Middle frontal gyrus (tissue), 1 donor: ENCODE measurements at regions not wholly inside any gene's neighbourhood (a gene's known extent, or its start where the extent isn't known, plus 50 kb on each side); places are given as distances from the start of the nearest gene placed in this dataset.
"Not testable (repeated sequence)": the region's sequence is repeated elsewhere in the genome, so short reads cannot be mapped to it uniquely, and the experiment has no call there.

Experiments used
- DNase-seq: peaks from one replicate; pipeline ENCODE4 v3.0.0-alpha.2; 2015; ENCODE audit warnings: low spot score; ENCODE audit errors: extremely low spot score

DNA sequence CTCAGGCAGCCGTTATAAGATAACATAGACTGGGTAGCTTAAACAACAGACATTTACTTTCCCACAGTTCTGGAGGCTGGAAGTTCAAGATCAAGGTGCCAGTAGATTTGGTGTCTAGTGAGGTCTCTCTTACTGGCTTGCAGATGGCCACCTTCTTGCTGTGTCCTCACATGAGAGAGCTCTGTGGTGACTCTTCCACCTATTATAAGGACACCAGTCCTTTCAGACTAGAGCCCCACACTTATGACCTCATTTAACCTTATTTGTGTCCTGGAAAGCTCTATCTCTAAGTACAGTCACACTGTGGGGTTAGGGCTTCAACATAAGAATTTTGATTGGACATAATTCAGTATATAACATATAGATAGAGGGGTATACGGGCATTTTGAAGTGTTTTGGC is 245.0 kb downstream of the UTRN start:
- DNase-seq, result no peak

DNA sequence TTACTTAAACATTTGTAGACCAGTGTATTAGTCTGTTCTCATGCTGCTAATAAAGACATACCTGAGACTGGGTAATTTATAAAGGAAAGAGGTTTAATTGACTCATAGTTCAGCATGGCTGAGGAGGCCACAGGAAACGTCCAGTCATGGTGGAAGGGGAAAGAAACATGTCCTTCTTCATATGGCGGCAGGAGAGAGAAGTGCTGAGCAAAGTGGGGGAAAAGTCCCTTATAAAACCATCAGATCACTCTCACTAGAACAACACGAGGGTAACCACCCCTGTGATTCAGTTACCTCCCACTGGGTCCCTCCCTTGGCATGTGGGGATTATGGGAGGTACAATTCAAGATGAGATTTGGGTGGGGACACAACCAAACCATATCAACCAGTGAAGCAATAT is 247.1 kb downstream of the UTRN start:
- DNase-seq, result not testable (repeated sequence)

GRCh38 chr6:144534180-144534579 is 249.0 kb downstream of the UTRN start:
- no peak for DNase-seq

GRCh38 chr6:144535630-144536029 is 250.5 kb downstream of the UTRN start:
- no peak for DNase-seq

- no peak for DNase-seq
These were observed 250.9 kb downstream of the UTRN start for GRCh38 chr6:144536079-144536478.

- no peak for DNase-seq
These were observed 258.1 kb downstream of the UTRN start for GRCh38 chr6:144543006-144543871.

GRCh38 chr6:144544266-144544830 is 259.2 kb downstream of the UTRN start:
- no peak for DNase-seq

DNA sequence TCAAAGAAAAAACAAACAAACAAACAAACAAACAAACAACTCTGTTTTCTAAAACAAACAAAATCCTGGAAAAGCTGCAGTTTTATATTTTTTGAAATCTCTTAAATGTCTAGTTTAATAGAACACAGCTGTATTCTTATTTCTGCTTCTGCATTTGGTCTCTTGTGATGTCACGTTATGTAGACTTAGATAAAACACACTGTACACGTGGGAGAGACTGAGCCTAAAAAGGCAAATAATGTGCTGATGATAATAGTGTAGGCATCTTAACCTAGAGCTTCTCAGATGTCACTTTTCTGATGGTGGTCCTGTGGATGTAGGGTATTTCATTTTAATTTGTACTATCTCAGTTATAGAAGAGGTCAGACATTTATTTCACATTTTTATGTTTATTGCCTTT is 261.7 kb downstream of the UTRN start:
- no peak for DNase-seq

DNA sequence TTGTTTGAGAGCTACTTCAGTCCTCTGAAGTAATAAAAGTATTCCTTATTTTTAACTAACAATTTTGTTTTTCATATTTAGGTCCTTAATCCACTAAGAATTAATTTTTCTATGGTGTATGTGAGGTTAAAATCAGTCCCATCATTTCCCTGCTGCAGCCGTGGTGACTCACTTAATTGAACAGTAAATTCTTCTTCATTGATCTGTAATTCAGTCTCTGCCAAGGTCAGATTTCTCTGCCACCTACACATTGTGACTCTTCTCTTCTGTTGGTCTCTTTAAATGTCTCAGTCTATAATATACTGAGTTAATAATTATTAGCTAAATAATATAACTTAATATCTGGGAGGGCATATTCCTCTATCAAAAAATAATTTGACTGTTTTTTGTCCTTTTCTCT is 262.3 kb downstream of the UTRN start:
- no peak for DNase-seq

GRCh38 chr6:144548536-144548935 is 263.4 kb downstream of the UTRN start:
- DNase-seq, result no peak

DNA sequence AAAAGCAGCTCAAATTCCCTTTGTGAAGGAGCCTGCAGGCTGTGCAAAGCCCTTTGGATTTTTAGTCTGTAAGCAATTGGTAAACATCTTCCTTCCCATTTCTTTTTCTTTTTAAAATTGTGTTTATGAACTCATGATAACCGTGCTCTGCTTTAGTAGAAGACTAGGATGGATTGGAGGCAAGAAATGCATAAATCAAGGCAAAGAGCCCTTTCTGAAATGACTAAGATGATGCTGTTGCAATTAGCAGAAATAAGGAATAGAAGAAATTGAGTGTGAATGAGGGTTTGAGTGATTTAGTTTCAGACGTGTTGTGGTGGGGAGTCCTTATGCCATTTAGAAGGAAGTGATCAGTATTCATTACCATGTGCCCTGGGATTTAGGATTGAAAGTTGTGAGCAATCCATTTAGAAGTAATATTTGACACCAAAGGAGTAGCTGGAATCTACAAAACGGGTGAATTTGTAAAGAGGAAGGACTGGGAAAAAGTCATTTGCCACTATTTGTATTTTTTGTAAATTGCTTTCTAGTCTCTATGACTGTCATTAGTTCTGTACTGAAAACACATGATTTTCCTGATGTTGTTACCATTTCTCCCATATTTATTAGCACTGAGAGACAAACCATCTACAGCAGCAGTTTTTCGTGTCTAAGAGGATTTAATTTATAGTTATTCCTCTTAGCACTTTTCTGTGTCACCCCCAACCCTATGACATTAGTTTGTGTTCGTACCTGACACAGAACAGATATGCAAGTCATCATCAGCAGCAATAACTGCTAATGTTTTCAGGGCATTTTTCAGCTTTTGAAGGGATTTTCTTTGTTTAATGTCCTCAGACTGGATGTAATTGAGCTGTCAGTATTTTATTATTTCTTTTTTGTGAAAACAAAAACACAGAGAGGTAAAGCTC is 265.0 kb downstream of the UTRN start:
- DNase-seq, result no peak

DNA sequence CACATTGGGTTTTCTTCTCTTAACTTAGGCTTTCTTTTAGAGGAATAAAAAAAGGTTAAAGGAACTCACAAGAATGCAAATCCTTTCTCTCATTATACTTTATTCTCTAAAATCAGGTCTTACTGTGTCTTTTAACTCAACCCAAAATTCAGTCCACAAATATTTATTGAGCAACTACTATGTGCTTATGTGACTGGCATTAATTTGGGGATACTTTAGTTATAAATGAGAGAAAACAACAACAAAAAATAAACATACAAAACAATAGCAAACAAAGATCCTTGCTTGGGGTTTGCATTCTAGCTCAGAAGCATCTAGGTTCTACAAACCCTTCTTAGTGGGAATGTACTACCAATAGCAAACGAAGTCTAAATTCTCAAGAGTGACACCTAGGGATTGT is 266.2 kb downstream of the UTRN start:
- DNase-seq, result no peak

DNA sequence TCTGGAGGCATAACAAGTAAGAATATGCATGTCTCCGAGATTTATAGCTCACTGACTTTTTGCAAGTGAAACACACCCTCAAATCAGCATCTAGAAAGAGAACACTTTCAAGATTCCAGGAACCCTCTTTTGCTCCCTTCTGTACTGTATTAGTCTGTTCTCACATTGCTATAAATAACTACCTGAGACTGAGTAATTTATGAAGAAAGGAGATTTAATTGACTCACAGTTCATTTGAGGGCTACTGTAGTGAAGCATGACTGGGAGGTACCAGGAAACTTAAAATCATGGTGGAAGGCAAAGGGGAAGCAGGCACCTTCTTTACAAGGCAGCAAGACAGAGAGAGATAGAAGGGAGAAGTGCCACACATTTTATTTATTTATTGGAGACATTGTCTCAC is 269.9 kb downstream of the UTRN start:
- DNase-seq, result no peak

DNA sequence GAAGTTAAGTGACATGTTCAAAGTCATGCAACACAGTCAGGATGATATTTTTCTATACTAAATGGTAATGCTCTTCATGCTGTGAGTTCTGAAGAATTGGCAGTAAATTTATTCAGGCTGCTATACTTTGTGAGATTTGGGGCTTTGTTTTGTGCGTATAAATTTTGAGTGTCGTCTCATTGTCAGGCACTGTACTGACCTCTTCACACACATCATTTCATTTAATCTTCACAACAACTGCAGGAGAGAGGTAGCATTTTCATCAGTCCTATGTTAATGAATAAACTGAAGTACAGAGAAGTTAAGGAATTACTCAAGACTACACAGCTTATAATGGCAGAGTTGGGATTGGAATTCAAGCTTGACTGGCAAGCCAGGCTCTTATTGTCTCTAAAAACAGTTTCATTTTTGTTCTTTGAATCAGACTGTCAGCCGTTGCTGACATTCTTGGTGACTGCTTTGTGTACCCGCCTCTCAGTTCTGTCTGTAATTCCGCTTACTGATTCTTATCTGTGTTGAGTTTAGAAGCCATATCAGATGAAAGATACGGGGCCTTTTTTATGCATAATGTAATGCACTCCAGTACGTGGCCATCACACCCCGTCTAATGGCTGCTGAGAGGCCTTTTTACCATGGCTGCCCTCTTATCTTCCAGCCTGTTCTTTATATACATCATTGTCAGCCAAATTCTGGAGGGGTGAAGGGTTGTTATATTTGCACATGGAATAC is 274.9 kb downstream of the UTRN start:
- DNase-seq, result no peak

GRCh38 chr6:144561455-144562043 is 276.4 kb downstream of the UTRN start:
- no peak for DNase-seq

- DNase-seq, result no peak
These were observed 279.1 kb downstream of the UTRN start for GRCh38 chr6:144564202-144564601.

GRCh38 chr6:144566868-144567615 is 281.9 kb downstream of the UTRN start:
- DNase-seq, result no peak

- no peak for DNase-seq
These were observed 283.1 kb downstream of the UTRN start for GRCh38 chr6:144568241-144568640.

GRCh38 chr6:144572541-144572940 is 287.4 kb downstream of the UTRN start:
- DNase-seq, result not testable (repeated sequence)

DNA sequence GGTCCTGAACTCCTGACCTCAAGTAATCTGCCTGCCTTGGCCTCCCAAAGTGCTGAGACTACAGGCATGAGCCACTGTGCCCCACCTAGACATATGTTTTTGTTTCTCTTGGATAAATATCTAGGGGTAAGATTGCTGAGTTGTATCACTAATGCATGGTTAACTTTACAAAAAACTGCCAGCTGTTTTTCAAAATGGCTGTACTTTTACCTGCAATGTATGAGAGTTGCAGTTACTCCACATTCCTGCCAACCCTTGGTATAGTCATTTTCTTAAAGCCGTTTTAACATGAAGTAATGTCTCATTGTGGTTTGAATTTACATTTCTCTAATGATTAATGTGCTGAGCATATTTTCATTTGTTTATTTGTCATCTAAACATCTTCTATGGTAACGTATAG is 289.7 kb downstream of the UTRN start:
- DNase-seq, result no peak
